SK-N-SH (cell line): ENCODE measurements at regions not wholly inside any gene's neighbourhood (a gene's known extent, or its start where the extent isn't known, plus 50 kb on each side); places are given as distances from the start of the nearest gene placed in this dataset.

Experiments
- CTCF ChIA-PET: fragments of 300-600, 350-600 bp; formaldehyde crosslinking; extraction: SDS; loops from one replicate; lab custom pipeline; 2021; lab: Yijun Ruan, JAX
- POLR2A ChIA-PET: fragments of 350-600 bp; sonication (Branson Sonifier 250); formaldehyde crosslinking; extraction: SDS; loops from one replicate; lab custom pipeline; 2020; ENCODE audit warnings: antibody characterized with exemption, inconsistent platforms; lab: Yijun Ruan, JAX
- DNase-seq: peaks from one replicate; pipeline ENCODE4 v3.0.0; 2012
- H2AFZ ChIP-seq: fragments of 200-600 bp; sonication (generic); 2 replicates; pipeline ENCODE4 v1.8.1; 2016; ENCODE audit warnings: antibody characterized with exemption, mild to moderate bottlenecking, low read depth
- H3F3A ChIP-seq: fragments of 200-600 bp; sonication (generic); replicated peaks from 2 replicates; pipeline ENCODE3; 2016; ENCODE audit warnings: antibody characterized with exemption, mild to moderate bottlenecking; ENCODE audit not compliant: insufficient read depth
- H3K27ac ChIP-seq, 2 experiments: fragments of 200-500 bp in 1 of 2; fragments of 200-600 bp in 1 of 2; sonication (Bioruptor generic) in 1 of 2; sonication (generic), shearing (Covaris generic) in 1 of 2; 2 replicates each; pipeline versions ENCODE4 v1.5.1 to v1.6.1; 2014 to 2016; ENCODE audit warnings: low read depth in 2 of 2, inconsistent platforms in 1 of 2, low read length in 1 of 2, mild to moderate bottlenecking in 1 of 2, mixed read lengths in 1 of 2
- H3K27me3 ChIP-seq: fragments of 200-600 bp; sonication (generic), shearing (Covaris generic); 2 replicates; pipeline ENCODE4 v1.6.1; 2016; ENCODE audit warnings: mixed run types; ENCODE audit not compliant: insufficient read depth
- H3K36me3 ChIP-seq, 2 experiments: fragments of 200-500 bp in 1 of 2; fragments of 200-600 bp in 1 of 2; sonication (Bioruptor generic) in 1 of 2; sonication (generic) in 1 of 2; replicated peaks in 1 of 2; 2 replicates each; pipeline versions ENCODE3 to v1.5.1; 2014 to 2016; ENCODE audit warnings: low read length in 1 of 2, mild to moderate bottlenecking in 1 of 2; ENCODE audit not compliant: insufficient read depth in 2 of 2, control insufficient read depth in 1 of 2
- H3K4me1 ChIP-seq, 2 experiments: fragments of 200-500 bp in 1 of 2; fragments of 200-600 bp in 1 of 2; sonication (Bioruptor generic) in 1 of 2; sonication (generic), shearing (Covaris generic) in 1 of 2; 2 replicates each; pipeline versions ENCODE4 v1.5.1 to v1.6.1; 2014 to 2016; ENCODE audit warnings: low read depth in 1 of 2, low read length in 1 of 2, mixed run types in 1 of 2; ENCODE audit not compliant: insufficient read depth in 2 of 2, control insufficient read depth in 1 of 2
- H3K4me2 ChIP-seq: fragments of 200-600 bp; sonication (generic), shearing (Covaris generic); 2 replicates; pipeline ENCODE4 v1.6.1; 2017; ENCODE audit warnings: mixed run types
- H3K4me3 ChIP-seq, 2 experiments: fragments of 200-500 bp in 1 of 2; fragments of 200-600 bp in 1 of 2; sonication (Bioruptor generic) in 1 of 2; sonication (generic), shearing (Covaris generic) in 1 of 2; 2 replicates each; pipeline versions ENCODE4 v1.5.1 to v1.8.1; 2014 to 2016; ENCODE audit warnings: low read depth in 2 of 2, inconsistent platforms in 1 of 2, low read length in 1 of 2, mild to moderate bottlenecking in 1 of 2, mixed read lengths in 1 of 2, moderate library complexity in 1 of 2
- H3K79me2 ChIP-seq: fragments of 200-600 bp; sonication (generic); 2 replicates; pipeline ENCODE4 v1.8.1; 2017; ENCODE audit warnings: mild to moderate bottlenecking; ENCODE audit not compliant: insufficient read depth
- H3K9ac ChIP-seq: fragments of 200-600 bp; sonication (generic); 2 replicates; pipeline ENCODE4 v1.6.1; 2017; ENCODE audit warnings: mixed run types
- H3K9me2 ChIP-seq: fragments of 200-600 bp; sonication (generic); 2 replicates; pipeline ENCODE4 v1.6.1; 2017; ENCODE audit warnings: mixed run types
- H3K9me3 ChIP-seq: fragments of 200-600 bp; sonication (generic); 2 replicates; pipeline ENCODE4 v1.6.1; 2017; ENCODE audit warnings: mixed run types, mild to moderate bottlenecking, moderate library complexity
- H4K20me1 ChIP-seq: fragments of 200-600 bp; sonication (generic); 2 replicates; pipeline ENCODE4 v1.6.1; 2017; ENCODE audit warnings: mild to moderate bottlenecking, mixed run types; ENCODE audit not compliant: insufficient read depth
- CHD2 ChIP-seq: fragments of 150-350 bp; IDR thresholded peaks from 2 replicates; pipeline ENCODE4 v1.6.1; 2018; ENCODE audit warnings: low read length; ENCODE audit not compliant: partially characterized antibody
- EP300 ChIP-seq, 2 experiments: IDR thresholded peaks; 2 replicates each; pipeline versions ENCODE4 v1.4.0 to v1.6.1; 2012; ENCODE audit warnings: borderline replicate concordance in 1 of 2, low read depth in 1 of 2, low read length in 1 of 2
- MXI1 ChIP-seq: IDR thresholded peaks from 2 replicates; pipeline ENCODE4 v1.6.1; 2012; ENCODE audit warnings: mild to moderate bottlenecking, low read depth, low read length, improper control_type of control experiment
- NRF1 ChIP-seq: IDR thresholded peaks from 2 replicates; pipeline ENCODE4 v1.6.1; 2012; ENCODE audit warnings: low read depth, mild to moderate bottlenecking, low read length
- RAD21 ChIP-seq: IDR thresholded peaks from 2 replicates; pipeline ENCODE4 v1.6.1; 2012; ENCODE audit warnings: mild to moderate bottlenecking, low read length
- RCOR1 ChIP-seq: fragments of 150-350 bp; IDR thresholded peaks from 2 replicates; pipeline ENCODE4 v1.6.1; 2017; ENCODE audit warnings: antibody characterized with exemption, low read length
- RFX5 ChIP-seq: IDR thresholded peaks from 2 replicates; pipeline ENCODE4 v1.6.1; 2012; ENCODE audit warnings: mild to moderate bottlenecking, improper control_type of control experiment, low read length
- RXRA ChIP-seq: IDR thresholded peaks from 2 replicates; pipeline ENCODE4 v1.4.0; 2012; ENCODE audit warnings: low read depth, mild to moderate bottlenecking, borderline replicate concordance
- SIN3A ChIP-seq: IDR thresholded peaks from 2 replicates; pipeline ENCODE4 v1.6.1; 2012; ENCODE audit warnings: low read depth, mild to moderate bottlenecking, low read length, moderate library complexity, borderline replicate concordance
- USF1 ChIP-seq: IDR thresholded peaks from 2 replicates; pipeline ENCODE4 v1.4.0; 2012; ENCODE audit warnings: low read depth, borderline replicate concordance
- USF2 ChIP-seq: fragments of 150-350 bp; IDR thresholded peaks from 2 replicates; pipeline ENCODE4 v1.6.1; 2017; ENCODE audit warnings: antibody characterized with exemption, low read length, low read depth, borderline replicate concordance
- YY1 ChIP-seq: IDR thresholded peaks from 2 replicates; pipeline ENCODE4 v1.4.0; 2012; ENCODE audit warnings: low read depth, mild to moderate bottlenecking
- ZBTB33 ChIP-seq: IDR thresholded peaks from 2 replicates; pipeline ENCODE4 v1.4.0; 2012; ENCODE audit warnings: low read depth, borderline replicate concordance
- WGBS: methylation state at CpG from one replicate; pipeline ENCODE4 v1.1.6; 2017; ENCODE audit warnings: low lambda C conversion rate; 5-methylcytosine and 5-hydroxymethylcytosine counted together
- TF ChIP-seq, protein P1 (sequence below): IDR thresholded peaks from 2 replicates; pipeline ENCODE4; 2012

DNA sequence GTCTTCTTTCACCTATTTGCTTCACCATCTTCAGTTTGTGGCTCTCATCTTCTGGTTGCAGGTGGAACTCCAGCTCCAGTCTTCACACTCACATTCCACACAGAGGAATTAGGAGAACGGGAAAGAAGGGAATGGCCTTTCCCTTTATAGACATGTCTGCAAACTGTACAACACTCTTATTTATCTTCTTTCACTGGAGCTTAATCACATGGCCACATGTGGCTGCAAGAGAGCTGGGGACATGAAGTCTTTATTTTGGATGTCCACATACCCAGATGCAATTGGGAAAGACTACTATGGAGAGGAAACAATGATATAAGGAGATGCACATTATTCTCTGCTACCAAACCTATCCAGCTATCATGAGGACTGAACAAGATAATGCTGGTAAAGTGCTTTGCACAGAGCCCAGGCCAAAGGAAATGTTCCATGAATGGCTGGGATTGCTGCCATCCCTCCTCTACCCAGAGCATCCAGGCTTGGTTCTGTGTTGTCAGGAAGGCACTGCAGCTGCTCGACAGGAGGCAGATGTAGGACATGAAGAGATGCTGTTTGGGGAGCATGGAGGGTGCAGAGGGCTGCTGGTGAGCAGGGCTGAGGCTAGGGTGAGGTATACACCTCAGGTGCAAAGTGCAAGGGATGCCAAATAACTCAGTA, 183.8 kb upstream of the TBX20 start:
- no peak overlapping the region for H2AFZ ChIP-seq
- no peak overlapping the region for H3K4me3 ChIP-seq
- no peak overlapping the region for H3K9ac ChIP-seq
- ChIA-PET POLR2A (no interaction called here), CTCF (interaction anchor here (1.0 to 4.6 kb wide), 9 partner anchors 8 to 187 kb away, joined by 3 to 47 read pairs (median 4); no protein-coding TSS in a partner anchor)
- H3K4me2 ChIP-seq, result no peak overlapping the region
- peaks cover 0 to 17% of the 10 kb centered on the region in 2 experiments; a peak in 2 of 4 replicates for H3K4me1 ChIP-seq
- TF ChIP-seq MXI1, result no peak
- no peak for TF ChIP-seq NRF1
- TF ChIP-seq USF1, result no peak
- TF ChIP-seq SIN3A, result no peak
- TF ChIP-seq USF2, result no peak
- H3K79me2 ChIP-seq, result no peaks in the 10 kb centered on the region
- WGBS, result 31% methylated on average over 2 of the region's 2 CpGs
- DNase-seq, result no peak
- no peaks in the 10 kb centered on the region for H3F3A ChIP-seq
- no peaks in the 10 kb centered on the region for H3K36me3 ChIP-seq
- no peaks in the 10 kb centered on the region for H3K27me3 ChIP-seq
- peak overlapping the region in 1 of 2 experiments; percentile 94; a peak in 2 of 4 replicates for H3K27ac ChIP-seq
- no peaks in the 10 kb centered on the region for H3K9me3 ChIP-seq
- H4K20me1 ChIP-seq, result no peaks in the 10 kb centered on the region
- H3K9me2 ChIP-seq, result no peaks in the 10 kb centered on the region; the same call in 1 of the 2 replicates

GRCh38 chr7:35436452-35436851, 182.6 kb upstream of the TBX20 start:
- no peak overlapping the region for H3K9ac ChIP-seq
- H3K36me3 ChIP-seq, result no peaks in the 10 kb centered on the region
- H3K4me3 ChIP-seq, result no peak overlapping the region
- no peaks in the 10 kb centered on the region for H3K79me2 ChIP-seq
- H2AFZ ChIP-seq, result no peak overlapping the region
- no peaks in the 10 kb centered on the region for H3K27me3 ChIP-seq
- ChIA-PET POLR2A (no interaction called here), CTCF (interaction anchor here (0.9 to 4.6 kb wide), 8 partner anchors 9 to 102 kb away, joined by 3 to 47 read pairs (median 5); no protein-coding TSS in a partner anchor)
- no peaks in the 10 kb centered on the region for H3F3A ChIP-seq
- WGBS, result 17% methylated on average over 5 of the region's 5 CpGs
- no peaks in the 10 kb centered on the region for H3K9me3 ChIP-seq
- DNase-seq, result peak; percentile 72
- no peak overlapping the region for H3K4me2 ChIP-seq
- TF ChIP-seq RFX5 (0 out of 2 replicates have a peak, but pooled peaks have one; percentile 46), RAD21 (peak; percentile 41), YY1 (no peak), MXI1 (peak; percentile 41; the same call in 1 of the 2 replicates), ZBTB33 (no peak), EP300 (IDR thresholded peaks at IDR 0.05; ENCODE audit: borderline replicate concordance in 1 of 2, low read depth in 1 of 2, low read length in 1 of 2) (peak in 1 of 2 experiments; percentile 77; a peak in 2 of 4 replicates), RCOR1 (peak; percentile 43; the same call in 1 of the 2 replicates), RXRA (no peak), CHD2 (peak; percentile 71)
- TF ChIP-seq, protein P1, sequence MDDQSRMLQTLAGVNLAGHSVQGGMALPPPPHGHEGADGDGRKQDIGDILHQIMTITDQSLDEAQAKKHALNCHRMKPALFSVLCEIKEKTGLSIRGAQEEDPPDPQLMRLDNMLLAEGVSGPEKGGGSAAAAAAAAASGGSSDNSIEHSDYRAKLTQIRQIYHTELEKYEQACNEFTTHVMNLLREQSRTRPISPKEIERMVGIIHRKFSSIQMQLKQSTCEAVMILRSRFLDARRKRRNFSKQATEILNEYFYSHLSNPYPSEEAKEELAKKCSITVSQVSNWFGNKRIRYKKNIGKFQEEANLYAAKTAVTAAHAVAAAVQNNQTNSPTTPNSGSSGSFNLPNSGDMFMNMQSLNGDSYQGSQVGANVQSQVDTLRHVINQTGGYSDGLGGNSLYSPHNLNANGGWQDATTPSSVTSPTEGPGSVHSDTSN, result no peak
- H3K9me2 ChIP-seq, result no peaks in the 10 kb centered on the region; the same call in 1 of the 2 replicates
- peak overlapping the region in 1 of 2 experiments; percentile 94; a peak in 2 of 4 replicates for H3K27ac ChIP-seq
- H4K20me1 ChIP-seq, result no peaks in the 10 kb centered on the region
- H3K4me1 ChIP-seq, result peaks cover 0 to 17% of the 10 kb centered on the region in 2 experiments; a peak in 2 of 4 replicates
